ENCODE measurements at regions not wholly inside any gene's neighbourhood (a gene's known extent, or its start where the extent isn't known, plus 50 kb on each side); places are given as distances from the start of the nearest gene placed in this dataset.
A peak's percentile ranks its signal among the peaks of the same experiment; 100 is the strongest.

DNA sequence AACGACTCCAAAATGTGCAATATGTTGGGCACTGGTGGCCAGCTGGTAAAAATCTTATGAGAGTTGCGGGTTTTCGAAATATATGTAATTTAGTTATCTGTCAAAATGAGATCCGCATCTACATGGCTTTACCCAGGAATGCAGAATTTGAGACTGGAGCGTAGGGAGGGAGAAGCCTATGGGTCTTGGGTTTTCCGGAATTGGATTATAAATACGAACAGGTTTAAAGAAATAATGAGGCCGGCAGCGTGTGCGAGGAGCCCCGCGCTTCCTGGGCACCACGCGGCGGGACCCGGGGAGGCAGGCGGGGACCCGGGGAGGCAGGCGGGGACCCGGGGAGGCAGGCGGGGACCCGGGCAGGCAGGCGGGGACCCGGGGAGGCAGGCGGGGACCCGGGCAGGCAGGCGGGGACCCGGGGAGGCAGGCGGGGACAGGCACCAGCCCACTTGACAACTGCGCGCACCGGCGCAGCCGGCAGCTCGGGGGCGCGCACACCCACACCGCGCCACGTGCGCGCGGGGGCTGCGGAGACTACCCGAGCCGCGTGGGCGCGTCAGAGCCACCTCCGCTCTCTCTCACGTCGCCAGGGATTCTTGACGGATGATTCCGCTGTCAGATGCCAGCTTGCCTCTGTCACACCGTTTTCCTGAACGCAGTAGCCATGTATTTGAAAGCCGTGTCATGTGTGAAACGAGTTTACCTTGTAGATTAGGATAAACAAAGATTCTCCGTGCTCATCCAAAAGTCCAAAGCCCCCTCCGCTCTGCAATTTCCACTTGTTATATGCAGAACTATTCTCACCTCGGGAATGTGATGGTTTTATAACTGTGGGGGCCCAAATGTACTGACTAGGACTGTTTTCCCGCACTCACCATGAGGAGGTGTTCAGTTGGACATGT is 54.3 kb upstream of the HNRNPU start:
- TF ChIP-seq, protein P1, sequence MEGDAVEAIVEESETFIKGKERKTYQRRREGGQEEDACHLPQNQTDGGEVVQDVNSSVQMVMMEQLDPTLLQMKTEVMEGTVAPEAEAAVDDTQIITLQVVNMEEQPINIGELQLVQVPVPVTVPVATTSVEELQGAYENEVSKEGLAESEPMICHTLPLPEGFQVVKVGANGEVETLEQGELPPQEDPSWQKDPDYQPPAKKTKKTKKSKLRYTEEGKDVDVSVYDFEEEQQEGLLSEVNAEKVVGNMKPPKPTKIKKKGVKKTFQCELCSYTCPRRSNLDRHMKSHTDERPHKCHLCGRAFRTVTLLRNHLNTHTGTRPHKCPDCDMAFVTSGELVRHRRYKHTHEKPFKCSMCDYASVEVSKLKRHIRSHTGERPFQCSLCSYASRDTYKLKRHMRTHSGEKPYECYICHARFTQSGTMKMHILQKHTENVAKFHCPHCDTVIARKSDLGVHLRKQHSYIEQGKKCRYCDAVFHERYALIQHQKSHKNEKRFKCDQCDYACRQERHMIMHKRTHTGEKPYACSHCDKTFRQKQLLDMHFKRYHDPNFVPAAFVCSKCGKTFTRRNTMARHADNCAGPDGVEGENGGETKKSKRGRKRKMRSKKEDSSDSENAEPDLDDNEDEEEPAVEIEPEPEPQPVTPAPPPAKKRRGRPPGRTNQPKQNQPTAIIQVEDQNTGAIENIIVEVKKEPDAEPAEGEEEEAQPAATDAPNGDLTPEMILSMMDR (IDR thresholded peaks at IDR 0.05; ENCODE audit: poor library complexity, severe bottlenecking): peak; percentile 29
- TF ChIP-seq RAD21 (conservative IDR thresholded peaks at IDR 0.05) (no peak), EZH2 (IDR thresholded peaks at IDR 0.05; ENCODE audit: borderline replicate concordance, insufficient read depth, low read length, poor library complexity, severe bottlenecking) (no peak), POLR2AphosphoS5 (IDR thresholded peaks at IDR 0.05) (peak; percentile 59), SMC3 (conservative IDR thresholded peaks at IDR 0.05; ENCODE audit: poor library complexity) (no peak), MXI1 (conservative IDR thresholded peaks at IDR 0.05; ENCODE audit: poor library complexity, severe bottlenecking) (peak; percentile 89)
- TF ChIP-seq, protein P2, sequence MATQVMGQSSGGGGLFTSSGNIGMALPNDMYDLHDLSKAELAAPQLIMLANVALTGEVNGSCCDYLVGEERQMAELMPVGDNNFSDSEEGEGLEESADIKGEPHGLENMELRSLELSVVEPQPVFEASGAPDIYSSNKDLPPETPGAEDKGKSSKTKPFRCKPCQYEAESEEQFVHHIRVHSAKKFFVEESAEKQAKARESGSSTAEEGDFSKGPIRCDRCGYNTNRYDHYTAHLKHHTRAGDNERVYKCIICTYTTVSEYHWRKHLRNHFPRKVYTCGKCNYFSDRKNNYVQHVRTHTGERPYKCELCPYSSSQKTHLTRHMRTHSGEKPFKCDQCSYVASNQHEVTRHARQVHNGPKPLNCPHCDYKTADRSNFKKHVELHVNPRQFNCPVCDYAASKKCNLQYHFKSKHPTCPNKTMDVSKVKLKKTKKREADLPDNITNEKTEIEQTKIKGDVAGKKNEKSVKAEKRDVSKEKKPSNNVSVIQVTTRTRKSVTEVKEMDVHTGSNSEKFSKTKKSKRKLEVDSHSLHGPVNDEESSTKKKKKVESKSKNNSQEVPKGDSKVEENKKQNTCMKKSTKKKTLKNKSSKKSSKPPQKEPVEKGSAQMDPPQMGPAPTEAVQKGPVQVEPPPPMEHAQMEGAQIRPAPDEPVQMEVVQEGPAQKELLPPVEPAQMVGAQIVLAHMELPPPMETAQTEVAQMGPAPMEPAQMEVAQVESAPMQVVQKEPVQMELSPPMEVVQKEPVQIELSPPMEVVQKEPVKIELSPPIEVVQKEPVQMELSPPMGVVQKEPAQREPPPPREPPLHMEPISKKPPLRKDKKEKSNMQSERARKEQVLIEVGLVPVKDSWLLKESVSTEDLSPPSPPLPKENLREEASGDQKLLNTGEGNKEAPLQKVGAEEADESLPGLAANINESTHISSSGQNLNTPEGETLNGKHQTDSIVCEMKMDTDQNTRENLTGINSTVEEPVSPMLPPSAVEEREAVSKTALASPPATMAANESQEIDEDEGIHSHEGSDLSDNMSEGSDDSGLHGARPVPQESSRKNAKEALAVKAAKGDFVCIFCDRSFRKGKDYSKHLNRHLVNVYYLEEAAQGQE (IDR thresholded peaks at IDR 0.05; ENCODE audit: borderline replicate concordance): no peak

Measured in neural cell (in vitro differentiated cells).